WTC11 (cell line): ENCODE measurements at regions not wholly inside any gene's neighbourhood (a gene's known extent, or its start where the extent isn't known, plus 50 kb on each side); places are given as distances from the start of the nearest gene placed in this dataset.

Experiments
- ATAC-seq: fragments of 200-7000 bp; cut with Tn5 transposase; 2 replicates; pipeline ENCODE4 v1.10.0; 2021; ENCODE audit warnings: mild to moderate bottlenecking, moderate library complexity
- CTCF ChIA-PET: fragments of 300-600 bp; sonication (Branson Sonifier 250); formaldehyde crosslinking; loops from one replicate; lab custom pipeline; 2021; ENCODE audit warnings: antibody characterized with exemption; lab: Charles Lee
- POLR2A ChIA-PET: fragments of 350-600 bp; sonication (Branson Sonifier 250); formaldehyde crosslinking; loops from one replicate; lab custom pipeline; 2021; ENCODE audit warnings: antibody characterized with exemption; lab: Charles Lee
- DNase-seq: peaks from one replicate; pipeline ENCODE4 v3.0.0; 2021; ENCODE audit warnings: low spot score
- H3K27ac Mint-ChIP-seq: 2 replicates; pipeline ENCODE4 v1.8.0; 2021; ENCODE audit warnings: mixed read lengths
- H3K27me3 Mint-ChIP-seq: 2 replicates; pipeline ENCODE4 v1.8.0; 2021; ENCODE audit warnings: low read depth, mild to moderate bottlenecking, moderate library complexity, mixed read lengths
- H3K36me3 Mint-ChIP-seq: 2 replicates; pipeline ENCODE4 v1.8.0; 2021; ENCODE audit warnings: mixed read lengths
- H3K4me1 Mint-ChIP-seq: 2 replicates; pipeline ENCODE4 v1.8.0; 2022; ENCODE audit warnings: mixed read lengths
- H3K4me3 Mint-ChIP-seq: 2 replicates; pipeline ENCODE4 v1.8.0; 2021; ENCODE audit warnings: mild to moderate bottlenecking, moderate library complexity, mixed read lengths
- H3K9me3 Mint-ChIP-seq: 2 replicates; pipeline ENCODE4 v1.8.0; 2021; ENCODE audit warnings: mixed read lengths
- CREM ChIP-seq: sonication (generic); formaldehyde crosslinking; IDR thresholded peaks from 2 replicates; pipeline ENCODE4 v1.8.1; 2022; ENCODE audit warnings: mild to moderate bottlenecking, missing genetic modification reagents, moderate library complexity
- CTCF ChIP-seq: fragments of 200-600 bp; IDR thresholded peaks from 2 replicates; pipeline ENCODE4 v1.8.0; 2022; ENCODE audit warnings: antibody characterized with exemption
- FOXJ3 ChIP-seq: sonication (generic); formaldehyde crosslinking; IDR thresholded peaks from 2 replicates; pipeline ENCODE4 v1.9.0; 2021; ENCODE audit warnings: missing genetic modification reagents, mild to moderate bottlenecking, borderline replicate concordance
- HMGXB4 ChIP-seq: sonication (generic); formaldehyde crosslinking; IDR thresholded peaks from 2 replicates; pipeline ENCODE4 v1.8.1; 2023; ENCODE audit warnings: mild to moderate bottlenecking, moderate library complexity, missing genetic modification reagents
- MYBL2 ChIP-seq: sonication (generic); formaldehyde crosslinking; IDR thresholded peaks from 2 replicates; pipeline ENCODE4 v1.8.1; 2023; ENCODE audit warnings: mild to moderate bottlenecking, moderate library complexity, missing genetic modification reagents
- NFE2L1 ChIP-seq: sonication (generic); formaldehyde crosslinking; IDR thresholded peaks from 2 replicates; pipeline ENCODE4 v1.8.1; 2023; ENCODE audit warnings: missing genetic modification reagents
- NFYB ChIP-seq: sonication (generic); formaldehyde crosslinking; conservative IDR thresholded peaks from 2 replicates; pipeline ENCODE4 v1.8.0; 2022; ENCODE audit warnings: low read depth, missing genetic modification reagents
- OVOL2 ChIP-seq: fragments of 250-450 bp; sonication (Bioruptor Pico); IDR thresholded peaks from 2 replicates; pipeline ENCODE4 v1.9.0; 2021; ENCODE audit warnings: mild to moderate bottlenecking, borderline replicate concordance
- PRDM15 ChIP-seq: sonication (generic); formaldehyde crosslinking; IDR thresholded peaks from 2 replicates; pipeline ENCODE4 v1.8.0; 2022; ENCODE audit warnings: missing genetic modification reagents
- RELA ChIP-seq: sonication (generic); formaldehyde crosslinking; IDR thresholded peaks from 2 replicates; pipeline ENCODE4 v1.8.1; 2022; ENCODE audit warnings: missing genetic modification reagents, mild to moderate bottlenecking, borderline replicate concordance
- USF1 ChIP-seq: sonication (generic); formaldehyde crosslinking; IDR thresholded peaks from 2 replicates; pipeline ENCODE4 v1.8.0; 2022; ENCODE audit warnings: mild to moderate bottlenecking, missing genetic modification reagents
- ZNF416 ChIP-seq: fragments of 250-450 bp; sonication (Bioruptor Pico); IDR thresholded peaks from 2 replicates; pipeline ENCODE4 v1.9.0; 2021; ENCODE audit warnings: mild to moderate bottlenecking, inconsistent platforms
- ZNF532 ChIP-seq: fragments of 250-450 bp; sonication (Bioruptor Pico); IDR thresholded peaks from 2 replicates; pipeline ENCODE4 v1.9.0; 2021; ENCODE audit warnings: mild to moderate bottlenecking, borderline replicate concordance
- TF ChIP-seq, protein P1 (sequence below): sonication (generic); formaldehyde crosslinking; IDR thresholded peaks from 2 replicates; pipeline ENCODE4 v1.8.0; 2022; ENCODE audit warnings: mild to moderate bottlenecking, missing genetic modification reagents

DNA sequence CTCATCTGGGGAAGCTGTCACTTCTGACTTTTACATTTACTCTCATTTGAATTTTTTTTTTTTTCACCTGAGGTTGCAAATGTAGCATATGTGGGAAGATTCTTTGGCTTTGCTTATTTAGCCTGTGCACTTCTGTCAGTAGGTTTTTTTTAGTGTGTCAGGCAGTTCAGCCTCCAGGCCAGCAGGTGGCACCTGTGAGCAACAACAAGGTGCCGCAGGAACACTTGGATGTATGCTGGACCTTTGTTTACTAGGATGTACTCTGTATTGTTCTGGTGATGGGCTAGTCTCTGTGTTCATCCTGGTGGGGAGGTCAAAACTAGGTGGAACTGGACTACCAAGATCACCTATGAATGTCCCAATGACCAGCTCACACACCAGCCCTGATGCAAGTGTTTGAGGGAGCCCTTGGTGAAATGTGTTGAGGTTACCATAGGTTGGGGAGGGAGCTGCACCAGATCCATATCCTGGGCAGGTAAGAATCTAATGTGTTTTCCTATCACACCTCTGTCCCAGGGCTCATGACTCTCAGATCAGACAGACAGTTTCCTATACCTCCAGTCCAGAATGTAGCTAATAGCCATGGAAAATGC lies 618.2 kb downstream of the BRINP3 start:
- H3K27ac Mint-ChIP-seq = no peak overlapping the region
- ChIA-PET CTCF (interaction anchor here (0.7 kb wide), 1 partner anchor 32 kb away, joined by 3 read pairs; no protein-coding TSS in a partner anchor), POLR2A (no interaction called here)
- peaks cover 27% of the 10 kb centered on the region for H3K9me3 Mint-ChIP-seq
- H3K4me3 Mint-ChIP-seq = no peak overlapping the region
- H3K4me1 Mint-ChIP-seq = no peaks in the 10 kb centered on the region
- peak; percentile 82 for TF ChIP-seq CTCF
- no peak for TF ChIP-seq USF1 (CRISPR knock-in tag)
- no peak for TF ChIP-seq OVOL2 (CRISPR knock-in tag)
- DNase-seq (peak; percentile 60), ATAC-seq (peak; percentile 75)
- no peaks in the 10 kb centered on the region for H3K27me3 Mint-ChIP-seq
- H3K36me3 Mint-ChIP-seq = peaks cover 9% of the 10 kb centered on the region

- H3K4me3 Mint-ChIP-seq = no peak overlapping the region
- ChIA-PET POLR2A (no interaction called here), CTCF (interaction anchor here (1.0 kb wide), 1 partner anchor 102 kb away, joined by 3 read pairs; no protein-coding TSS in a partner anchor)
- DNase-seq = no peak
- no peaks in the 10 kb centered on the region for H3K9me3 Mint-ChIP-seq
- no peaks in the 10 kb centered on the region for H3K36me3 Mint-ChIP-seq
- peaks cover 6% of the 10 kb centered on the region for H3K4me1 Mint-ChIP-seq
- ATAC-seq = no peak
- TF ChIP-seq, protein P1, sequence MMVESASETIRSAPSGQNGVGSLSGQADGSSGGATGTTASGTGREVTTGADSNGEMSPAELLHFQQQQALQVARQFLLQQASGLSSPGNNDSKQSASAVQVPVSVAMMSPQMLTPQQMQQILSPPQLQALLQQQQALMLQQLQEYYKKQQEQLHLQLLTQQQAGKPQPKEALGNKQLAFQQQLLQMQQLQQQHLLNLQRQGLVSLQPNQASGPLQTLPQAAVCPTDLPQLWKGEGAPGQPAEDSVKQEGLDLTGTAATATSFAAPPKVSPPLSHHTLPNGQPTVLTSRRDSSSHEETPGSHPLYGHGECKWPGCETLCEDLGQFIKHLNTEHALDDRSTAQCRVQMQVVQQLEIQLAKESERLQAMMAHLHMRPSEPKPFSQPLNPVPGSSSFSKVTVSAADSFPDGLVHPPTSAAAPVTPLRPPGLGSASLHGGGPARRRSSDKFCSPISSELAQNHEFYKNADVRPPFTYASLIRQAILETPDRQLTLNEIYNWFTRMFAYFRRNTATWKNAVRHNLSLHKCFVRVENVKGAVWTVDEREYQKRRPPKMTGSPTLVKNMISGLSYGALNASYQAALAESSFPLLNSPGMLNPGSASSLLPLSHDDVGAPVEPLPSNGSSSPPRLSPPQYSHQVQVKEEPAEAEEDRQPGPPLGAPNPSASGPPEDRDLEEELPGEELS = no peak
- TF ChIP-seq MYBL2 (CRISPR knock-in tag) = no peak
- no peak for TF ChIP-seq RELA
- TF ChIP-seq NFYB (CRISPR knock-in tag) = no peak
- no peak for TF ChIP-seq NFE2L1 (CRISPR knock-in tag)
- no peak for TF ChIP-seq ZNF532 (CRISPR knock-in tag)
- no peak for TF ChIP-seq PRDM15 (CRISPR knock-in tag)
- no peak for TF ChIP-seq FOXJ3 (CRISPR knock-in tag)
- no peak for TF ChIP-seq CREM (CRISPR knock-in tag)
- no peak for TF ChIP-seq ZNF416 (CRISPR knock-in tag)
- no peak for TF ChIP-seq HMGXB4 (CRISPR knock-in tag)
- H3K27ac Mint-ChIP-seq = no peak overlapping the region
- no peaks in the 10 kb centered on the region for H3K27me3 Mint-ChIP-seq
Observed at GRCh38 chr1:189866606-189867005, 611.1 kb downstream of the BRINP3 start.
